ENCODE measurements at regions not wholly inside any gene's neighbourhood (a gene's known extent, or its start where the extent isn't known, plus 50 kb on each side); places are given as distances from the start of the nearest gene placed in this dataset.

- H3K36me3 ChIP-seq (ENCODE audit: control insufficient read depth, insufficient read depth, low read length), result no peaks in the 10 kb centered on the region
- TF ChIP-seq CTCF (IDR thresholded peaks at IDR 0.05; ENCODE audit: insufficient read depth, low read length, poor library complexity, severe bottlenecking), result no peak
- H3K4me3 ChIP-seq (replicated peaks; ENCODE audit: low read depth, low read length), result no peak overlapping the region
- no peak for DNase-seq (ENCODE audit: extremely low read depth, insufficient read length)
- H3K27me3 ChIP-seq (replicated peaks; ENCODE audit: control insufficient read depth, insufficient read depth, low read length), result no peaks in the 10 kb centered on the region
Observed at GRCh38 chr2:184256611-184257010, 341.7 kb upstream of the ZNF804A start.

- Histone ChIP-seq H3K36me3 (ENCODE audit: control insufficient read depth, insufficient read depth, low read length) (no peaks in the 10 kb centered on the region), H3K4me3 (replicated peaks; ENCODE audit: low read depth, low read length) (no peak overlapping the region), H3K27me3 (replicated peaks; ENCODE audit: control insufficient read depth, insufficient read depth, low read length) (no peaks in the 10 kb centered on the region)
- DNase-seq (ENCODE audit: extremely low read depth, insufficient read length), result no peak
- TF ChIP-seq CTCF (IDR thresholded peaks at IDR 0.05; ENCODE audit: insufficient read depth, low read length, poor library complexity, severe bottlenecking), result no peak
Observed at GRCh38 chr2:184261331-184261730, 337.0 kb upstream of the ZNF804A start.

GRCh38 chr2:184261818-184262217 is 336.5 kb upstream of the ZNF804A start:
- TF ChIP-seq CTCF (IDR thresholded peaks at IDR 0.05; ENCODE audit: insufficient read depth, low read length, poor library complexity, severe bottlenecking), result no peak
- Histone ChIP-seq H3K36me3 (ENCODE audit: control insufficient read depth, insufficient read depth, low read length) (no peaks in the 10 kb centered on the region), H3K27me3 (replicated peaks; ENCODE audit: control insufficient read depth, insufficient read depth, low read length) (no peaks in the 10 kb centered on the region), H3K4me3 (replicated peaks; ENCODE audit: low read depth, low read length) (no peak overlapping the region)
- no peak for DNase-seq (ENCODE audit: extremely low read depth, insufficient read length)

- DNase-seq (ENCODE audit: extremely low read depth, insufficient read length), result no peak
Observed at GRCh38 chr2:184268900-184269477, 329.3 kb upstream of the ZNF804A start.

GRCh38 chr2:184270660-184271059 is 327.7 kb upstream of the ZNF804A start:
- no peaks in the 10 kb centered on the region for H3K27me3 ChIP-seq (replicated peaks; ENCODE audit: control insufficient read depth, insufficient read depth, low read length)
- TF ChIP-seq CTCF (IDR thresholded peaks at IDR 0.05; ENCODE audit: insufficient read depth, low read length, poor library complexity, severe bottlenecking), result no peak
- H3K36me3 ChIP-seq (ENCODE audit: control insufficient read depth, insufficient read depth, low read length), result no peaks in the 10 kb centered on the region
- no peak overlapping the region for H3K4me3 ChIP-seq (replicated peaks; ENCODE audit: low read depth, low read length)
- no peak for DNase-seq (ENCODE audit: extremely low read depth, insufficient read length)

More at GRCh38 chr2:184268900-184269477, 329.3 kb upstream of the ZNF804A start:
- Histone ChIP-seq H3K4me3 (replicated peaks; ENCODE audit: low read depth, low read length) (no peak overlapping the region), H3K27me3 (replicated peaks; ENCODE audit: control insufficient read depth, insufficient read depth, low read length) (no peaks in the 10 kb centered on the region), H3K36me3 (ENCODE audit: control insufficient read depth, insufficient read depth, low read length) (no peaks in the 10 kb centered on the region)
- TF ChIP-seq CTCF (IDR thresholded peaks at IDR 0.05; ENCODE audit: insufficient read depth, low read length, poor library complexity, severe bottlenecking), result no peak

- Histone ChIP-seq H3K4me3 (replicated peaks; ENCODE audit: low read depth, low read length) (no peak overlapping the region), H3K36me3 (ENCODE audit: control insufficient read depth, insufficient read depth, low read length) (no peaks in the 10 kb centered on the region), H3K27me3 (replicated peaks; ENCODE audit: control insufficient read depth, insufficient read depth, low read length) (no peaks in the 10 kb centered on the region)
- DNase-seq (ENCODE audit: extremely low read depth, insufficient read length), result no peak
- no peak for TF ChIP-seq CTCF (IDR thresholded peaks at IDR 0.05; ENCODE audit: insufficient read depth, low read length, poor library complexity, severe bottlenecking)
Observed at GRCh38 chr2:184272056-184272455, 326.3 kb upstream of the ZNF804A start.

Data from GM06990 (cell line).